ENCODE measurements at regions not wholly inside any gene's neighbourhood (a gene's known extent, or its start where the extent isn't known, plus 50 kb on each side); places are given as distances from the start of the nearest gene placed in this dataset.

DNA sequence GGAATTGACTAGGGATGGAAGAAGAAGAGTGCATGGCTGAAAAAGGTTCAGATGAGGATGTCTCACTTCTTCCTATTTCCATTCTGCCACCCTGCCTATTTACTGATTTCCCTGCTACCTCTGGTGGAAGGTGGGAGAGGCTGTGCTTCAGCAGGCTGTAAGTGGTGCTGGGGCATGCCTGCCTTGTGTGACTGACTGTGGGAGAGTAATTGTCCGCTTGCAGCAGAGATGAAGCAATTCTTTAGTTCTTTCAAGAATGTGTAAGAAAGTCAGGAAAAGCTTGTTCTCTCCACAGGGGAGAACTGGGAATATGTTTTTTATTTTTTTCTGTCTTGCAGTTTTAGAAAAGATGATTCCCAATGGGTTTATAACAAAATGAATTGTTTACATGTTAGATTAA is 72.5 kb upstream of the NYAP2 start:
- TF ChIP-seq, protein P1, sequence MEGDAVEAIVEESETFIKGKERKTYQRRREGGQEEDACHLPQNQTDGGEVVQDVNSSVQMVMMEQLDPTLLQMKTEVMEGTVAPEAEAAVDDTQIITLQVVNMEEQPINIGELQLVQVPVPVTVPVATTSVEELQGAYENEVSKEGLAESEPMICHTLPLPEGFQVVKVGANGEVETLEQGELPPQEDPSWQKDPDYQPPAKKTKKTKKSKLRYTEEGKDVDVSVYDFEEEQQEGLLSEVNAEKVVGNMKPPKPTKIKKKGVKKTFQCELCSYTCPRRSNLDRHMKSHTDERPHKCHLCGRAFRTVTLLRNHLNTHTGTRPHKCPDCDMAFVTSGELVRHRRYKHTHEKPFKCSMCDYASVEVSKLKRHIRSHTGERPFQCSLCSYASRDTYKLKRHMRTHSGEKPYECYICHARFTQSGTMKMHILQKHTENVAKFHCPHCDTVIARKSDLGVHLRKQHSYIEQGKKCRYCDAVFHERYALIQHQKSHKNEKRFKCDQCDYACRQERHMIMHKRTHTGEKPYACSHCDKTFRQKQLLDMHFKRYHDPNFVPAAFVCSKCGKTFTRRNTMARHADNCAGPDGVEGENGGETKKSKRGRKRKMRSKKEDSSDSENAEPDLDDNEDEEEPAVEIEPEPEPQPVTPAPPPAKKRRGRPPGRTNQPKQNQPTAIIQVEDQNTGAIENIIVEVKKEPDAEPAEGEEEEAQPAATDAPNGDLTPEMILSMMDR (IDR thresholded peaks at IDR 0.05), result no peak
- TF ChIP-seq POLR2AphosphoS5 (IDR thresholded peaks at IDR 0.05), result no peak
- TF ChIP-seq EP300 (IDR thresholded peaks at IDR 0.05), result no peak
- TF ChIP-seq POLR2A (IDR thresholded peaks at IDR 0.05), result no peak

Data from suprapubic skin (tissue), 4 donors.